Kidney (tissue), 13 donors: ENCODE measurements at regions not wholly inside any gene's neighbourhood (a gene's known extent, or its start where the extent isn't known, plus 50 kb on each side); places are given as distances from the start of the nearest gene placed in this dataset.

ENCODE experiments used
- DNase-seq, 5 donors: peaks; one replicate each; pipeline ENCODE4 v3.0.0-alpha.2; 2013 to 2020
- FAIRE-seq: peaks from 2 replicates; lab custom pipeline; 2012; peaks lifted over from hg19 to GRCh38; lab: Jason Lieb, UNC
- H3K27ac ChIP-seq, 2 donors: one replicate each; pipeline ENCODE4 v1.7.0; 2013; ENCODE audit warnings: low read depth in 2 of 2, low read length in 2 of 2, inconsistent platforms in 1 of 2
- H3K27me3 ChIP-seq: one replicate; pipeline ENCODE4 v1.7.1; 2013; ENCODE audit warnings: low read length, inconsistent platforms; ENCODE audit not compliant: control insufficient read depth, insufficient read depth
- H3K36me3 ChIP-seq, 3 donors: one replicate each; pipeline versions ENCODE4 v1.7.0 to v1.7.1; 2013; ENCODE audit warnings: low read length in 3 of 3, control low read depth in 1 of 3, inconsistent platforms in 1 of 3; ENCODE audit not compliant: insufficient read depth in 3 of 3, control insufficient read depth in 2 of 3
- H3K4me1 ChIP-seq, 3 donors: one replicate each; pipeline versions ENCODE4 v1.7.0 to v1.7.1; 2013; ENCODE audit warnings: low read length in 3 of 3, inconsistent platforms in 1 of 3, low read depth in 1 of 3; ENCODE audit not compliant: control insufficient read depth in 2 of 3, insufficient read depth in 2 of 3
- H3K4me3 ChIP-seq, 3 donors: one replicate each; pipeline versions ENCODE4 v1.7.0 to v1.8.1; 2013; ENCODE audit warnings: low read length in 3 of 3, control low read depth in 1 of 3, inconsistent platforms in 1 of 3
- H3K9ac ChIP-seq, 3 donors: one replicate each; pipeline versions ENCODE4 v1.7.0 to v1.7.1; 2013; ENCODE audit warnings: low read length in 3 of 3, control low read depth in 1 of 3, inconsistent platforms in 1 of 3
- H3K9me3 ChIP-seq, 3 donors: one replicate each; pipeline versions ENCODE4 v1.7.0 to v1.7.1; 2013; ENCODE audit warnings: low read length in 3 of 3, control low read depth in 1 of 3, inconsistent platforms in 1 of 3; ENCODE audit not compliant: control insufficient read depth in 2 of 3, insufficient read depth in 1 of 3
- CTCF ChIP-seq: IDR thresholded peaks from 3 replicates; pipeline ENCODE4 v1.5.1; 2012; ENCODE audit warnings: mild to moderate bottlenecking, moderate library complexity, borderline replicate concordance; ENCODE audit not compliant: insufficient read depth; ENCODE audit errors: extremely low read depth
- intact Hi-C: fragments of 100-400 bp; cut with DNase I; formaldehyde crosslinking; loops from one replicate; pipeline ENCODE4 v1.11.1; 2022
- donor health status: control.
- donor health status: control.
- donor health status: control.
- donor health status: control.
- donor health status: control.
- donor health status: DM: yes; HTN: yes; CAD: no.
- donor health status: Normal renal cell carcinoma (clear cell type).

GRCh38 chr7:54242776-54243175 lies 299.4 kb upstream of the VSTM2A start:
- no peak for DNase-seq
- no peaks in the 10 kb centered on the region for H3K36me3 ChIP-seq
- no peaks in the 10 kb centered on the region for H3K9me3 ChIP-seq
- no peak for TF ChIP-seq CTCF
- H3K4me3 ChIP-seq: no peak overlapping the region
- no peak overlapping the region for H3K27ac ChIP-seq
- H3K27me3 ChIP-seq: no peaks in the 10 kb centered on the region
- no peak overlapping the region for H3K9ac ChIP-seq
- intact Hi-C loops: no loop called here
- FAIRE-seq: no peak
- H3K4me1 ChIP-seq: no peaks in the 10 kb centered on the region

- DNase-seq (peak in 2 of 5 donors; percentile 4 to 27), FAIRE-seq (no peak)
- Histone ChIP-seq H3K4me1 (no peaks in the 10 kb centered on the region), H3K9ac (no peak overlapping the region), H3K27me3 (no peaks in the 10 kb centered on the region), H3K36me3 (no peaks in the 10 kb centered on the region), H3K27ac (no peak overlapping the region), H3K9me3 (no peaks in the 10 kb centered on the region), H3K4me3 (no peak overlapping the region)
- no peak for TF ChIP-seq CTCF
- intact Hi-C loops: no loop called here
These were observed 297.2 kb upstream of the VSTM2A start for GRCh38 chr7:54245020-54245419.

- no peaks in the 10 kb centered on the region for H3K36me3 ChIP-seq
- DNase-seq (no peak), FAIRE-seq (no peak)
- H3K9ac ChIP-seq: no peak overlapping the region
- no peak overlapping the region for H3K4me3 ChIP-seq
- H3K9me3 ChIP-seq: no peaks in the 10 kb centered on the region
- no peaks in the 10 kb centered on the region for H3K27me3 ChIP-seq
- H3K4me1 ChIP-seq: no peaks in the 10 kb centered on the region
- no peak for TF ChIP-seq CTCF
- H3K27ac ChIP-seq: no peak overlapping the region
- intact Hi-C loops: no loop called here
These were observed 292.5 kb upstream of the VSTM2A start for GRCh38 chr7:54249686-54250085.
